Omental fat pad (tissue), 3 donors: ENCODE measurements at regions not wholly inside any gene's neighbourhood (a gene's known extent, or its start where the extent isn't known, plus 50 kb on each side); places are given as distances from the start of the nearest gene placed in this dataset.

Source experiments
- ATAC-seq: fragments of 150-250 bp; one replicate; pipeline ENCODE4 v1.9.1; 2016; ENCODE audit warnings: mild to moderate bottlenecking, moderate library complexity; ENCODE audit not compliant: low FRiP score
- DNase-seq: peaks from one replicate; pipeline ENCODE4 v3.0.0-alpha.2; 2019; ENCODE audit warnings: low spot score
- CTCF ChIP-seq, 3 donors: fragments of 450-650 bp; IDR thresholded peaks; one replicate each; pipeline ENCODE4 v1.5.1; 2016 to 2017; ENCODE audit warnings: antibody characterized with exemption in 3 of 3, mild to moderate bottlenecking in 3 of 3, moderate library complexity in 2 of 3

- DNase-seq = no peak
- no peak for ATAC-seq
- TF ChIP-seq CTCF (IDR thresholded peaks at IDR 0.05) = no peak
These were observed 369.1 kb upstream of the SGCD start for GRCh38 chr5:155957884-155958283.

DNA sequence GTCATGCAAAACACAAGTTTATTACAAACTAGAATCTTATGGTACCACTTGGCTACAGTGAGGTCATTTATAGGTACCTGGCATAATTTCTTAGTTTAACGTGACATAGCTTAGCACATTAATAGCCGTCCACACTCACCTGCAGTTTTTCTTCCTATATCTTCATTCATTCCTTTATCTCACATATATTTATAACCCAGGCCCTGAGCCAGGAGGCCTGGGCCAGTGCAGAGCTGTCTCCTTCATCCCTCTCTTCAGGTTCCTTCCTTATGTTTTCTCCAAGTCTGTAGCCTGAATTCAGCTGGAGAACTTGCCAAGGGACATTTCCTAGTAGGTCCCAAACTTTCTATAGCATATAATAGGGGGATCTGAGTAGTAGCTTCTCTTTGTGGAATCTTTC lies 367.9 kb upstream of the SGCD start:
- DNase-seq (no peak), ATAC-seq (no peak)
- TF ChIP-seq CTCF (IDR thresholded peaks at IDR 0.05) = no peak

- TF ChIP-seq CTCF (IDR thresholded peaks at IDR 0.05) = no peak
- DNase-seq = no peak
- no peak for ATAC-seq
These were observed 366.8 kb upstream of the SGCD start for GRCh38 chr5:155960177-155960576.

GRCh38 chr5:155969537-155969936 lies 357.4 kb upstream of the SGCD start:
- no peak for DNase-seq
- TF ChIP-seq CTCF (IDR thresholded peaks at IDR 0.05) = no peak
- no peak for ATAC-seq

DNA sequence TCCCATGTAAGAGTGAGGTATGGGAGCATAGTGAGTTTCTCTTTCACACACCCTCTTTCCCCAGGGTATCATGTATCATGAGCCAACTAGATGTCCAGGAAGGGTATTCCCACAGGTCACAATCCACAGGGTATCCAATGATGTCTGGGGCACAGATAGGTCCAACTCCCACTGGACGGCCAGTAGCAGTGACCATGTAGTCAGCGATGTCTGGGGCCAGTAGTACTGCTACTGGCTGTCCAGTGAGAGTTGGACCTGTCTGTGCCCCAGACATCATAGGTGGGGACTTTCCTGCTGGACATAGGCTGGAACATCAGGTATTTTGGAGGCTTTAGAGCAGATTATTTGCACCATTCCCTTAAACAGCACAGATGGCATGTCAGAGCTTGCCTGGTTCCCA lies 352.6 kb upstream of the SGCD start:
- DNase-seq (no peak), ATAC-seq (no peak)
- no peak for TF ChIP-seq CTCF (IDR thresholded peaks at IDR 0.05)

DNA sequence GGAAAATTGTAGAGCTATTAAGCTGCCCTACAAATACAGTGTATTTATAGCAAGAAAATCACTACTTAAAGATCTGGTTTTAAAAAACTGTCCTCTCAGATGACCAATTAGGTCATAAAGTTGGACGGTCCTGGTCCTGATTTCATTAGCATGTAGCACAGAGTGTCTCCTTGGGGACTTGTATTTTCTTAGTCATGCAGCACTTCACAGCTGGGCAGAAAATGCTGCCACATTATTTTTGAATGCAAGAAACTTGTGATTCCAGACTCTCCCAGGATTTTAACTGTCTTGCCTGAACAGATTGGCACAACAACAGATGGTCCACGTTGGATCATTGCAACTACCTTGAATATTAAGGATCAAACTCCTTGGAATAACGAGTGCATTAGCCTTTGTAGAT lies 348.1 kb upstream of the SGCD start:
- no peak for TF ChIP-seq CTCF (IDR thresholded peaks at IDR 0.05)
- ATAC-seq (no peak), DNase-seq (no peak)

DNA sequence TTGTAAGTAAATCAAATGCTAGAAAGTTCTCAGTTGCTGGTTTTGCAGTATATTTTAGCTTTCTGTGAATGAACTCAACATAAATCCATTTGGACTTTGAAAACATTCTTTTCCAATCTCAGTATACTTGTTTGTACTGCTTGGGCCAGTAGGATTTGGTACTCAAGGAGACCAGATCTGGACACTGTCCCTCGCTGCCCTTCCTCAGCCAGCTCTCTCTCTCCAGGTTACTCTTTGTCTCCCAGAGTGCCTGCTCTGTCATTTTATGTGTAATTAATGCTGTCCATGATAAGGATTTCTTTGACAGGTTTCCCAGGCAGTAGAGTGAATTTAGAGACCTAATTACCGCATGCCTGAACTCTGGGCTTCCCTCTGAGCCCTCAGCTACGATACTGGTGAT lies 344.6 kb upstream of the SGCD start:
- no peak for TF ChIP-seq CTCF (IDR thresholded peaks at IDR 0.05)
- DNase-seq = no peak
- no peak for ATAC-seq
